ENCODE measurements at regions not wholly inside any gene's neighbourhood (a gene's known extent, or its start where the extent isn't known, plus 50 kb on each side); places are given as distances from the start of the nearest gene placed in this dataset.

GRCh38 chr18:40851014-40851429 lies 1104.0 kb upstream of the PIK3C3 start:
- no TSS peak for BruUV-seq (replicated peaks)

GRCh38 chr18:40849886-40850285 lies 1105.1 kb upstream of the PIK3C3 start:
- H3K4me1 ChIP-seq (ENCODE audit: insufficient read depth, low read length, poor library complexity, severe bottlenecking), result no peaks in the 10 kb centered on the region
- H3K79me2 ChIP-seq (ENCODE audit: insufficient read depth, low read depth, low read length), result no peaks in the 10 kb centered on the region
- TF ChIP-seq EZH2phosphoT487 (IDR thresholded peaks at IDR 0.05; ENCODE audit: borderline replicate concordance, low read depth, low read length), result no peak
- no peak for TF ChIP-seq CTCF (conservative IDR thresholded peaks at IDR 0.05; ENCODE audit: low read length)
- no TSS peak for BruUV-seq (replicated peaks)
- ChIA-PET POLR2A (no interaction called here), CTCF (ENCODE audit: unreplicated experiment) (no interaction called here)
- H2AFZ ChIP-seq (ENCODE audit: low read length), result no peak overlapping the region
- H3K4me3 ChIP-seq (ENCODE audit: low read depth, low read length, poor library complexity, severe bottlenecking), result no peak overlapping the region
- no peaks in the 10 kb centered on the region for H3K36me3 ChIP-seq (ENCODE audit: insufficient read depth, low read length)
- intact Hi-C loops (cut with micrococcal nuclease; ENCODE audit: unreplicated experiment), result no loop called here
- H3K4me2 ChIP-seq (ENCODE audit: low read length), result no peak overlapping the region
- no peak for DNase-seq (ENCODE audit: low spot score)
- H3K9me3 ChIP-seq (ENCODE audit: low read length), result no peaks in the 10 kb centered on the region
- H3K9me2 ChIP-seq (ENCODE audit: insufficient read depth, low read length), result no peaks in the 10 kb centered on the region
- H4K20me1 ChIP-seq (ENCODE audit: insufficient read depth, low read length), result no peaks in the 10 kb centered on the region
- H3K27ac ChIP-seq (ENCODE audit: low read depth, low read length, poor library complexity, severe bottlenecking), result no peak overlapping the region

More at GRCh38 chr18:40851014-40851429, 1104.0 kb upstream of the PIK3C3 start:
- Histone ChIP-seq H3K4me1 (ENCODE audit: insufficient read depth, low read length, poor library complexity, severe bottlenecking) (no peaks in the 10 kb centered on the region), H2AFZ (ENCODE audit: low read length) (no peak overlapping the region), H3K9me2 (ENCODE audit: insufficient read depth, low read length) (no peaks in the 10 kb centered on the region), H3K27ac (ENCODE audit: low read depth, low read length, poor library complexity, severe bottlenecking) (no peak overlapping the region), H3K4me3 (ENCODE audit: low read depth, low read length, poor library complexity, severe bottlenecking) (no peak overlapping the region), H3K79me2 (ENCODE audit: insufficient read depth, low read depth, low read length) (no peaks in the 10 kb centered on the region), H3K9me3 (ENCODE audit: low read length) (no peaks in the 10 kb centered on the region), H4K20me1 (ENCODE audit: insufficient read depth, low read length) (no peaks in the 10 kb centered on the region), H3K4me2 (ENCODE audit: low read length) (no peak overlapping the region), H3K36me3 (ENCODE audit: insufficient read depth, low read length) (no peaks in the 10 kb centered on the region)
- no peak for TF ChIP-seq EZH2phosphoT487 (IDR thresholded peaks at IDR 0.05; ENCODE audit: borderline replicate concordance, low read depth, low read length)
- TF ChIP-seq CTCF (conservative IDR thresholded peaks at IDR 0.05; ENCODE audit: low read length), result no peak
- DNase-seq (ENCODE audit: low spot score), result no peak
- CTCF ChIA-PET (ENCODE audit: unreplicated experiment), result no interaction called here
- POLR2A ChIA-PET, result interaction anchor here (0.6 kb wide), 1 partner anchor 78 kb away, joined by 3 read pairs; no protein-coding TSS in a partner anchor
- intact Hi-C loops (cut with micrococcal nuclease; ENCODE audit: unreplicated experiment), result no loop called here

- Histone ChIP-seq H3K4me1 (ENCODE audit: insufficient read depth, low read length, poor library complexity, severe bottlenecking) (no peaks in the 10 kb centered on the region), H3K4me2 (ENCODE audit: low read length) (no peak overlapping the region), H3K4me3 (ENCODE audit: low read depth, low read length, poor library complexity, severe bottlenecking) (no peak overlapping the region), H3K27ac (ENCODE audit: low read depth, low read length, poor library complexity, severe bottlenecking) (no peak overlapping the region), H3K9me2 (ENCODE audit: insufficient read depth, low read length) (no peaks in the 10 kb centered on the region), H3K79me2 (ENCODE audit: insufficient read depth, low read depth, low read length) (no peaks in the 10 kb centered on the region), H4K20me1 (ENCODE audit: insufficient read depth, low read length) (no peaks in the 10 kb centered on the region), H3K9me3 (ENCODE audit: low read length) (no peaks in the 10 kb centered on the region), H3K36me3 (ENCODE audit: insufficient read depth, low read length) (no peaks in the 10 kb centered on the region), H2AFZ (ENCODE audit: low read length) (no peak overlapping the region)
- BruUV-seq (replicated peaks), result no TSS peak
- DNase-seq (ENCODE audit: low spot score), result no peak
- CTCF ChIA-PET (ENCODE audit: unreplicated experiment), result no interaction called here
- TF ChIP-seq CTCF (conservative IDR thresholded peaks at IDR 0.05; ENCODE audit: low read length) (no peak), EZH2phosphoT487 (IDR thresholded peaks at IDR 0.05; ENCODE audit: borderline replicate concordance, low read depth, low read length) (no peak)
- intact Hi-C loops (cut with micrococcal nuclease; ENCODE audit: unreplicated experiment), result no loop called here
- POLR2A ChIA-PET, result no interaction called here
Observed at GRCh38 chr18:40841467-40841866, 1113.6 kb upstream of the PIK3C3 start.
